IMR-90 (cell line): ENCODE measurements at regions not wholly inside any gene's neighbourhood (a gene's known extent, or its start where the extent isn't known, plus 50 kb on each side); places are given as distances from the start of the nearest gene placed in this dataset.
"Not testable (repeated sequence)": the region's sequence is repeated elsewhere in the genome, so short reads cannot be mapped to it uniquely, and the experiment has no call there.

ENCODE experiments used
- ATAC-seq: fragments of 200-7000 bp; cut with Tn5 transposase; 2 replicates; pipeline ENCODE4 v1.9.1; 2020; ENCODE audit warnings: low read depth, mild to moderate bottlenecking, moderate library complexity
- BruUV-seq: library from RNA; stranded (reverse); fragments of 400-500 nt; replicated peaks from 2 replicates; lab custom pipeline; 2021; lab: Mats Ljungman, UMichigan
- CTCF ChIA-PET: fragments of 300-600 bp; formaldehyde crosslinking; extraction: SDS; loops from one replicate; lab custom pipeline; 2021; ENCODE audit warnings: antibody characterized with exemption; lab: Yijun Ruan, JAX
- POLR2A ChIA-PET: fragments of 300-600 bp; sonication (Branson Sonifier 250); formaldehyde crosslinking; loops from one replicate; lab custom pipeline; 2022; ENCODE audit warnings: antibody characterized with exemption; ENCODE audit not compliant: unreplicated experiment; lab: Charles Lee
- DNase-seq: peaks from one replicate; pipeline ENCODE4 v3.0.0; 2013
- H2AFZ ChIP-seq: replicated peaks from 2 replicates; pipeline ENCODE3; 2013; ENCODE audit warnings: low read length, mild to moderate bottlenecking; ENCODE audit not compliant: poor library complexity
- H2AK5ac ChIP-seq: 2 replicates; pipeline ENCODE4 v1.6.1; 2013; ENCODE audit warnings: low read depth, low read length, inconsistent platforms
- H2AK9ac ChIP-seq: replicated peaks from 2 replicates; pipeline ENCODE3; 2013; ENCODE audit warnings: mild to moderate bottlenecking, low read depth, low read length, moderate library complexity; ENCODE audit not compliant: poor library complexity
- H2BK120ac ChIP-seq: 2 replicates; pipeline ENCODE4 v1.6.1; 2013; ENCODE audit warnings: low read depth, low read length, inconsistent platforms
- H2BK15ac ChIP-seq: 3 replicates; pipeline ENCODE4 v1.6.1; 2013; ENCODE audit warnings: low read depth, low read length, inconsistent platforms
- H2BK20ac ChIP-seq: 2 replicates; pipeline ENCODE4 v1.6.1; 2013; ENCODE audit warnings: low read depth, mild to moderate bottlenecking, inconsistent platforms, low read length, moderate library complexity
- H2BK5ac ChIP-seq: 2 replicates; pipeline ENCODE4 v1.6.1; 2013; ENCODE audit warnings: mild to moderate bottlenecking, low read depth, low read length, inconsistent platforms; ENCODE audit not compliant: poor library complexity, severe bottlenecking
- H3K14ac ChIP-seq: replicated peaks from 2 replicates; pipeline ENCODE4 v1.6.1; 2013; ENCODE audit warnings: low read depth, low read length, inconsistent platforms
- H3K18ac ChIP-seq: 2 replicates; pipeline ENCODE4 v1.6.1; 2013; ENCODE audit warnings: low read depth, low read length, control low read depth
- H3K23ac ChIP-seq: 2 replicates; pipeline ENCODE4 v1.6.1; 2013; ENCODE audit warnings: low read depth, low read length, inconsistent platforms
- H3K27ac ChIP-seq: 2 replicates; pipeline ENCODE4 v1.5.1; 2013; ENCODE audit warnings: mild to moderate bottlenecking, control low read depth, low read length; ENCODE audit not compliant: insufficient read depth
- H3K27me3 ChIP-seq: 2 replicates; pipeline ENCODE4 v1.6.1; 2013; ENCODE audit warnings: low read length; ENCODE audit not compliant: control insufficient read depth, insufficient read depth
- H3K36me3 ChIP-seq: 2 replicates; pipeline ENCODE4 v1.6.1; 2013; ENCODE audit warnings: low read length, mixed read lengths; ENCODE audit not compliant: control insufficient read depth, insufficient read depth
- H3K4ac ChIP-seq: 2 replicates; pipeline ENCODE4 v1.6.1; 2013; ENCODE audit warnings: low read depth, low read length, inconsistent platforms
- H3K4me1 ChIP-seq: 2 replicates; pipeline ENCODE4 v1.6.1; 2013; ENCODE audit warnings: low read length, mixed read lengths; ENCODE audit not compliant: control insufficient read depth, insufficient read depth
- H3K4me2 ChIP-seq: 2 replicates; pipeline ENCODE4 v1.6.1; 2013; ENCODE audit warnings: low read depth, mild to moderate bottlenecking, control low read depth, low read length, moderate library complexity
- H3K4me3 ChIP-seq: 2 replicates; pipeline ENCODE4 v1.5.1; 2013; ENCODE audit warnings: low read depth, mild to moderate bottlenecking, control low read depth, low read length, moderate library complexity; ENCODE audit not compliant: insufficient read depth
- H3K56ac ChIP-seq: 2 replicates; pipeline ENCODE4 v1.6.1; 2013; ENCODE audit warnings: low read length, inconsistent platforms; ENCODE audit not compliant: insufficient read depth; ENCODE audit errors: extremely low read depth
- H3K79me1 ChIP-seq, 2 experiments: 2 replicates each; pipeline ENCODE4 v1.6.1; 2013; ENCODE audit warnings: low read length in 2 of 2, inconsistent platforms in 1 of 2, low read depth in 1 of 2
- H3K9ac ChIP-seq: 2 replicates; pipeline ENCODE4 v1.6.1; 2013; ENCODE audit warnings: low read depth, low read length, control low read depth
- H3K9me1 ChIP-seq: 2 replicates; pipeline ENCODE4 v1.6.1; 2013; ENCODE audit warnings: low read length, inconsistent platforms; ENCODE audit not compliant: insufficient read depth
- H3K9me3 ChIP-seq: 2 replicates; pipeline ENCODE4 v1.6.1; 2013; ENCODE audit warnings: low read length; ENCODE audit not compliant: control insufficient read depth, insufficient read depth
- H4K20me1 ChIP-seq: 2 replicates; pipeline ENCODE4 v1.6.1; 2013; ENCODE audit warnings: low read length, inconsistent platforms; ENCODE audit not compliant: insufficient read depth
- H4K5ac ChIP-seq: 2 replicates; pipeline ENCODE4 v1.6.1; 2013; ENCODE audit warnings: mild to moderate bottlenecking, low read depth, low read length, control low read depth
- H4K8ac ChIP-seq, 2 experiments: 2 replicates each; pipeline ENCODE4 v1.6.1; 2013; ENCODE audit warnings: low read depth in 2 of 2, low read length in 2 of 2, control low read depth in 1 of 2, inconsistent platforms in 1 of 2
- H4K91ac ChIP-seq: 2 replicates; pipeline ENCODE4 v1.6.1; 2013; ENCODE audit warnings: low read depth, low read length, inconsistent platforms; ENCODE audit not compliant: insufficient read depth
- MAFK ChIP-seq: IDR thresholded peaks from 2 replicates; pipeline ENCODE4 v1.6.1; 2012; ENCODE audit warnings: low read depth, low read length, improper control_type of control experiment
- RFX5 ChIP-seq: IDR thresholded peaks from 2 replicates; pipeline ENCODE4 v1.8.0; 2012; ENCODE audit warnings: low read depth, mild to moderate bottlenecking, low read length, moderate library complexity
- WGBS, 2 experiments: methylation state at CpG; one replicate each; pipeline versions ENCODE4 v1.1.5 to v1.1.7; 2013; ENCODE audit warnings: missing lambda C conversion rate in 2 of 2; ENCODE audit not compliant: insufficient read length in 1 of 2; ENCODE audit errors: extremely low coverage in 2 of 2; 5-methylcytosine and 5-hydroxymethylcytosine counted together
- dilution Hi-C: fragments of 300-500 bp; cut with HindIII; formaldehyde crosslinking; loops from one replicate; pipeline ENCODE4 v1.14.3; 2018; ENCODE audit warnings: low sequenced_read_pairs; ENCODE audit not compliant: unreplicated experiment
- in situ Hi-C: fragments of 300-500 bp; cut with MboI; formaldehyde crosslinking; loops from 3 replicates; pipeline ENCODE4 v1.14.3; 2019; ENCODE audit warnings: low sequenced_read_pairs, inconsistent platforms, mixed read lengths
- intact Hi-C: fragments of 100-400 bp; cut with micrococcal nuclease; formaldehyde crosslinking; loops from 2 replicates; pipeline ENCODE4 v1.10.0; 2022

GRCh38 chr7:94787285-94787684 lies 120.1 kb upstream of the PPP1R9A start:
- dilution Hi-C loops (no loop called here), intact Hi-C loops (loop anchor here (2.0 kb wide), 1 partner anchor 20 kb away; no protein-coding TSS in a partner anchor), in situ Hi-C loops (no loop called here)
- Histone ChIP-seq H2AFZ (no peak overlapping the region), H2BK120ac (no peak overlapping the region), H4K5ac (no peak overlapping the region), H3K27me3 (no peaks in the 10 kb centered on the region), H3K4me1 (no peaks in the 10 kb centered on the region), H2AK9ac (no peak overlapping the region), H2AK5ac (no peak overlapping the region), H3K14ac (no peak overlapping the region), H3K56ac (no peak overlapping the region), H3K9me1 (no peaks in the 10 kb centered on the region), H3K4me2 (no peak overlapping the region), H4K20me1 (no peaks in the 10 kb centered on the region), H3K18ac (no peak overlapping the region), H2BK15ac (no peak overlapping the region), H3K4ac (no peak overlapping the region), H3K79me1 (no peaks in the 10 kb centered on the region), H2BK20ac (no peak overlapping the region), H3K27ac (no peak overlapping the region), H4K91ac (no peak overlapping the region), H3K9me3 (no peaks in the 10 kb centered on the region), H3K9ac (no peak overlapping the region), H3K4me3 (no peak overlapping the region), H4K8ac (no peak overlapping the region), H2BK5ac (no peak overlapping the region), H3K23ac (no peak overlapping the region), H3K36me3 (no peaks in the 10 kb centered on the region)
- CTCF ChIA-PET = no interaction called here
- DNase-seq (no peak), ATAC-seq (no peak)
- POLR2A ChIA-PET = no interaction called here
- BruUV-seq = no TSS peak
- WGBS, 2 experiments = no CpG with 5 or more reads among the region's 1 CpG
- TF ChIP-seq MAFK = peak; percentile 53
- TF ChIP-seq RFX5 = no peak

GRCh38 chr7:94788378-94788777 lies 119.0 kb upstream of the PPP1R9A start:
- H2BK15ac ChIP-seq, H3K9me3 ChIP-seq, CTCF ChIA-PET, H3K79me1 ChIP-seq, dilution Hi-C loops, H3K36me3 ChIP-seq, POLR2A ChIA-PET, H2AK5ac ChIP-seq, H3K9me1 ChIP-seq, in situ Hi-C loops, BruUV-seq, H3K56ac ChIP-seq, H3K14ac ChIP-seq, H4K91ac ChIP-seq, H4K8ac ChIP-seq, H4K5ac ChIP-seq, H3K4ac ChIP-seq, DNase-seq, H2BK20ac ChIP-seq, H3K9ac ChIP-seq, H2AFZ ChIP-seq, H3K4me3 ChIP-seq, H2BK120ac ChIP-seq, H2AK9ac ChIP-seq, H4K20me1 ChIP-seq, H3K23ac ChIP-seq, H3K27me3 ChIP-seq, H3K4me1 ChIP-seq, intact Hi-C loops, ATAC-seq, H3K4me2 ChIP-seq, H3K18ac ChIP-seq, H3K27ac ChIP-seq, H2BK5ac ChIP-seq: not testable (repeated sequence)
- WGBS, 2 experiments = no CpG with 5 or more reads among the region's 3 CpGs
